Amniotic stem cell (primary cell): ENCODE measurements at regions not wholly inside any gene's neighbourhood (a gene's known extent, or its start where the extent isn't known, plus 50 kb on each side); places are given as distances from the start of the nearest gene placed in this dataset.

Experiments used
- DNase-seq: peaks from one replicate; lab custom pipeline; 2025; lab: John Stamatoyannopoulos, UW

GRCh38 chr18:41237317-41237716 lies 717.7 kb upstream of the PIK3C3 start:
- DNase-seq: no peak

- DNase-seq: no peak
Measured at GRCh38 chr18:41231681-41232080, 723.4 kb upstream of the PIK3C3 start.

GRCh38 chr18:41227993-41228392 lies 727.0 kb upstream of the PIK3C3 start:
- DNase-seq: no peak

GRCh38 chr18:41226911-41227310 lies 728.1 kb upstream of the PIK3C3 start:
- no peak for DNase-seq

- DNase-seq: no peak
Measured at GRCh38 chr18:41226186-41226585, 728.8 kb upstream of the PIK3C3 start.

GRCh38 chr18:41216341-41217003 lies 738.6 kb upstream of the PIK3C3 start:
- DNase-seq: no peak

GRCh38 chr18:41207706-41208105 lies 747.3 kb upstream of the PIK3C3 start:
- no peak for DNase-seq

GRCh38 chr18:41206341-41206830 lies 748.6 kb upstream of the PIK3C3 start:
- DNase-seq: no peak

- DNase-seq: no peak
Measured at GRCh38 chr18:41199212-41199611, 755.8 kb upstream of the PIK3C3 start.

- no peak for DNase-seq
Measured at GRCh38 chr18:41197967-41198366, 757.1 kb upstream of the PIK3C3 start.

GRCh38 chr18:41170346-41170745 lies 784.7 kb upstream of the PIK3C3 start:
- no peak for DNase-seq

- no peak for DNase-seq
Measured at GRCh38 chr18:41165625-41166024, 789.4 kb upstream of the PIK3C3 start.

GRCh38 chr18:41162781-41163180 lies 792.3 kb upstream of the PIK3C3 start:
- DNase-seq: no peak

GRCh38 chr18:41162191-41162590 lies 792.8 kb upstream of the PIK3C3 start:
- DNase-seq: no peak

- no peak for DNase-seq
Measured at GRCh38 chr18:41155910-41156851, 798.9 kb upstream of the PIK3C3 start.

GRCh38 chr18:41155025-41155424 lies 800.0 kb upstream of the PIK3C3 start:
- DNase-seq: no peak

- DNase-seq: no peak
Measured at GRCh38 chr18:41153871-41154270, 801.2 kb upstream of the PIK3C3 start.

- no peak for DNase-seq
Measured at GRCh38 chr18:41150316-41150715, 804.7 kb upstream of the PIK3C3 start.

GRCh38 chr18:41146301-41146700 lies 808.7 kb upstream of the PIK3C3 start:
- no peak for DNase-seq

GRCh38 chr18:41145516-41145915 lies 809.5 kb upstream of the PIK3C3 start:
- no peak for DNase-seq

GRCh38 chr18:41144441-41144840 lies 810.6 kb upstream of the PIK3C3 start:
- DNase-seq: peak; percentile 9

GRCh38 chr18:41140506-41140905 lies 814.5 kb upstream of the PIK3C3 start:
- DNase-seq: no peak

GRCh38 chr18:41135146-41135545 lies 819.9 kb upstream of the PIK3C3 start:
- DNase-seq: no peak
